Psoas muscle (tissue), 7 donors: ENCODE measurements at regions not wholly inside any gene's neighbourhood (a gene's known extent, or its start where the extent isn't known, plus 50 kb on each side); places are given as distances from the start of the nearest gene placed in this dataset.

Experiments used
- ATAC-seq, 4 donors: fragments of 200-7000 bp; cut with Tn5 transposase; one replicate each; pipeline ENCODE4 v1.9.1; 2020; ENCODE audit warnings: moderate library complexity in 3 of 4, mild to moderate bottlenecking in 2 of 4
- DNase-seq, 2 donors: peaks; one replicate each; pipeline ENCODE4 v3.0.0-alpha.2; 2020
- H3K27ac ChIP-seq: fragments of 200-600 bp; one replicate; pipeline ENCODE4 v1.8.0; 2022
- H3K27me3 ChIP-seq, 3 donors: fragments of 200-600 bp in 1 of 3; one replicate each; pipeline versions ENCODE4 v1.6.1 to v1.8.0; 2013 to 2022; ENCODE audit warnings: low read length in 2 of 3, mild to moderate bottlenecking in 2 of 3, moderate library complexity in 1 of 3; ENCODE audit not compliant: insufficient read depth in 3 of 3
- H3K36me3 ChIP-seq, 2 donors: fragments of 200-600 bp in 1 of 2; one replicate each; pipeline versions ENCODE4 v1.6.1 to v1.8.0; 2013 to 2022; ENCODE audit warnings: low read depth in 1 of 2, mild to moderate bottlenecking in 1 of 2, moderate library complexity in 1 of 2; ENCODE audit not compliant: insufficient read depth in 1 of 2
- H3K4me1 ChIP-seq: fragments of 200-600 bp; one replicate; pipeline ENCODE4 v1.8.0; 2022
- H3K4me3 ChIP-seq: fragments of 200-600 bp; one replicate; pipeline ENCODE4 v1.8.0; 2022; ENCODE audit warnings: mild to moderate bottlenecking
- H3K9me3 ChIP-seq: fragments of 200-600 bp; one replicate; pipeline ENCODE4 v1.8.0; 2022
- CTCF ChIP-seq: fragments of 200-600 bp; IDR thresholded peaks from one replicate; pipeline ENCODE4 v1.8.0; 2022; ENCODE audit warnings: antibody characterized with exemption
- WGBS, 3 donors: extraction: QIAGEN DNeasy Blood & Tissue Kit; methylation state at CpG; one replicate each; pipeline versions ENCODE4 v1.1.6 to v1.1.7; 2013; 5-methylcytosine and 5-hydroxymethylcytosine counted together
- intact Hi-C, 2 donors: fragments of 100-400 bp; cut with DNase I; formaldehyde crosslinking; loops; one replicate each; pipeline versions ENCODE4 v1.11.0 to v1.14.2; 2022
- donor health status: healthy with polysubstance abuse.
- donor health status: DM: no; HTN: no; CAD: no; lungs with moderate emphysema.
- donor health status: Bipolar disorder and iron deficiency.
- donor health status: healthy.
- donor health status: DM: yes; HTN: yes; CAD: no.
- donor health status: DM: no; HTN: no; CAD: no.
- donor health status: DM: yes; HTN: yes; CAD: no.

GRCh38 chr12:92533280-92533890, 169.4 kb upstream of the PLEKHG7 start:
- WGBS, 3 donors, result 60 to 69% (median 64%) methylated on average over 8 of the region's 8 CpGs
- DNase-seq, result no peak
- Histone ChIP-seq H3K4me3 (no peak overlapping the region), H3K27me3 (no peaks in the 10 kb centered on the region), H3K27ac (no peak overlapping the region), H3K36me3 (no peaks in the 10 kb centered on the region), H3K9me3 (no peaks in the 10 kb centered on the region), H3K4me1 (no peaks in the 10 kb centered on the region)
- no peak for TF ChIP-seq CTCF
- intact Hi-C loops, result no loop called here
- ATAC-seq, result no peak

- intact Hi-C loops, result no loop called here
- 73 to 83% (median 78%) methylated on average over 1 of the region's 1 CpG for WGBS, 3 donors
- H3K9me3 ChIP-seq, result no peaks in the 10 kb centered on the region
- DNase-seq (no peak), ATAC-seq (no peak)
- no peak overlapping the region for H3K27ac ChIP-seq
- TF ChIP-seq CTCF, result no peak
- H3K36me3 ChIP-seq, result no peaks in the 10 kb centered on the region
- no peaks in the 10 kb centered on the region for H3K4me1 ChIP-seq
- no peaks in the 10 kb centered on the region for H3K27me3 ChIP-seq
- no peak overlapping the region for H3K4me3 ChIP-seq
Observed at GRCh38 chr12:92530706-92531105, 172.1 kb upstream of the PLEKHG7 start.

GRCh38 chr12:92529944-92530343, 172.8 kb upstream of the PLEKHG7 start:
- DNase-seq, result no peak
- Histone ChIP-seq H3K4me3 (no peak overlapping the region), H3K27ac (no peak overlapping the region), H3K4me1 (no peaks in the 10 kb centered on the region), H3K27me3 (no peaks in the 10 kb centered on the region), H3K36me3 (no peaks in the 10 kb centered on the region), H3K9me3 (no peaks in the 10 kb centered on the region)
- TF ChIP-seq CTCF, result no peak
- no peak for ATAC-seq
- intact Hi-C loops, result no loop called here

- Histone ChIP-seq H3K4me1 (no peaks in the 10 kb centered on the region), H3K27ac (no peak overlapping the region), H3K27me3 (no peaks in the 10 kb centered on the region), H3K36me3 (no peaks in the 10 kb centered on the region), H3K4me3 (no peak overlapping the region), H3K9me3 (no peaks in the 10 kb centered on the region)
- whole genome bisulfite sequencing, 3 donors, result 95 to 97% (median 97%) methylated on average over 3 of the region's 3 CpGs
- DNase-seq (no peak), ATAC-seq (no peak)
- intact Hi-C loops, result no loop called here
- TF ChIP-seq CTCF, result no peak
Observed at GRCh38 chr12:92528586-92528985, 174.2 kb upstream of the PLEKHG7 start.

GRCh38 chr12:92528097-92528496, 174.7 kb upstream of the PLEKHG7 start:
- TF ChIP-seq CTCF, result no peak
- H3K4me3 ChIP-seq, result no peak overlapping the region
- DNase-seq (no peak), ATAC-seq (no peak)
- WGBS, 3 donors, result 93 to 98% (median 95%) methylated on average over 2 of the region's 2 CpGs
- intact Hi-C loops, result no loop called here
- no peak overlapping the region for H3K27ac ChIP-seq
- no peaks in the 10 kb centered on the region for H3K36me3 ChIP-seq
- H3K4me1 ChIP-seq, result no peaks in the 10 kb centered on the region
- H3K9me3 ChIP-seq, result no peaks in the 10 kb centered on the region
- H3K27me3 ChIP-seq, result no peaks in the 10 kb centered on the region
